PC-9 (cell line): ENCODE measurements at regions not wholly inside any gene's neighbourhood (a gene's known extent, or its start where the extent isn't known, plus 50 kb on each side); places are given as distances from the start of the nearest gene placed in this dataset.

Experiments used
- CTCF ChIP-seq: fragments of 200-600 bp; sonication (generic); conservative IDR thresholded peaks from 2 replicates; pipeline ENCODE4 v1.6.1; 2017; ENCODE audit warnings: mixed run types, antibody characterized with exemption, mild to moderate bottlenecking, moderate library complexity
- EZH2 ChIP-seq: fragments of 200-600 bp; sonication (generic); IDR thresholded peaks from 2 replicates; pipeline ENCODE4 v1.8.0; 2017; ENCODE audit warnings: antibody characterized with exemption, low read depth

DNA sequence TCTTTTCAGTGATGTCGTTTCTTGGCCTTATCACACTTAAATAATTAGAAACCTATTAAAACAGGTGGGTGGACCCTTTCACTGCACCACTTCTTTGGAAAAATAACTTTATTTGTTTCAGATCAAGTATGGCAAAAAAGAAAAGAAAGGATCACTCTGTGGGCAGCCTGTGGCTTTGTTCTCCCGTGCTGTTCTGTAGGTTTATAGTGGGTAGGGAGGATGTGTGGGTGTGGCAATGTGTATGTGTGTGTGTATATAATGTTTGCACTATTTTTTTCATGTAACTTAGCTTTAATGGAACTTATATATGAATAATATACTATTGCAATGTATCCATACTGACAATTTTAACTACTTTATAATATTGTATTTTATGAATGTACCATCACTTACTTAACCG, 85.9 kb downstream of the ACTBL2 start:
- TF ChIP-seq EZH2 (no peak), CTCF (no peak)
